ENCODE measurements at regions not wholly inside any gene's neighbourhood (a gene's known extent, or its start where the extent isn't known, plus 50 kb on each side); places are given as distances from the start of the nearest gene placed in this dataset.

DNA sequence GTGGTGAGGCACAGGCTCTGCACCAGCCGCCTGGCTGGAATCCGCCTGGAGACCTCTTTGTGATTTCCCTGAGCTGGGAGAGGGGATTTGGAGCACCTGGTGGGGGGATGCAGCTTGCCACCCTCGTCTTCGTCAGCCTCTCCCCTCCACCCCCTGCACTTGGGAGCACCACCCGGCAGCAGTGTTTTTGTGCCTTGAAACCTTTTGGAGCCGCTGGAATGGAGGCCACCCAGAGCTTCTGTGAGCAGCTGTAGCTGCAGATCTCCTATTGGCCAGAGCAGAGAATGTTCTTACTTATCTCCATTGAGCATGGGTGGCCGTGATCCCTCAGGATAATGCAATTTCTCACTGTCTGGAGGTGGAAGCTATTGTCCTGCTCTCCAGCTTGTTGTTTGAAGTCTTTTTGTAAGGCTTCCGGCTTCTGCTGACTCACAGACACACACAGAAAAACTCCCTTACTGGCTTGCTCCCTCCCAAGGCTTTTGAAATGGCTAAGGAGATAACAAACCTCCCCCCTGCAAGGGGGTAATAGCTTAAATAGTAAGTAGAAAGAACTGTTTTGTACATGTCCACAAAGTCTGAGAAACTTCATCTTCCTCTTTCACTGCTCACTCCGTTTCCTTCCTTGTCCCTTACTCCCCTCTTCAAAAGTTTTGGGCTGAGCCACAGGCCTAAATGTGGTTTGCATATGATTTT is 271.2 kb downstream of the PRL start:
- peaks cover 1% of the 10 kb centered on the region for H3K27me3 Mint-ChIP-seq
- H3K36me3 Mint-ChIP-seq, result no peaks in the 10 kb centered on the region
- H3K9me3 Mint-ChIP-seq, result peaks cover 8% of the 10 kb centered on the region
- H3K4me1 Mint-ChIP-seq, result no peaks in the 10 kb centered on the region
- DNase-seq (ENCODE audit: low spot score in 2 of 2) (no peak), ATAC-seq (ENCODE audit: low read depth) (no peak)
- H3K4me3 Mint-ChIP-seq, result no peak overlapping the region
- H3K27ac Mint-ChIP-seq, result no peak overlapping the region

- no peak for DNase-seq (ENCODE audit: low spot score in 2 of 2)
- Mint-ChIP-seq H3K36me3 (no peaks in the 10 kb centered on the region), H3K27me3 (peaks cover 1% of the 10 kb centered on the region), H3K27ac (no peak overlapping the region), H3K9me3 (peaks cover 10% of the 10 kb centered on the region), H3K4me3 (no peak overlapping the region), H3K4me1 (no peaks in the 10 kb centered on the region)
- ATAC-seq (ENCODE audit: low read depth), result no peak
Observed at GRCh38 chr6:22026164-22026678, 270.6 kb downstream of the PRL start.

- no peaks in the 10 kb centered on the region for H3K36me3 Mint-ChIP-seq
- ATAC-seq (ENCODE audit: low read depth), result no peak
- peaks cover 1% of the 10 kb centered on the region for H3K27me3 Mint-ChIP-seq
- DNase-seq (ENCODE audit: low spot score in 2 of 2), result no peak
- H3K4me3 Mint-ChIP-seq, result no peak overlapping the region
- no peak overlapping the region for H3K27ac Mint-ChIP-seq
- no peaks in the 10 kb centered on the region for H3K4me1 Mint-ChIP-seq
- H3K9me3 Mint-ChIP-seq, result peaks cover 9% of the 10 kb centered on the region
Observed at GRCh38 chr6:22027040-22027725, 269.7 kb downstream of the PRL start.

DNA sequence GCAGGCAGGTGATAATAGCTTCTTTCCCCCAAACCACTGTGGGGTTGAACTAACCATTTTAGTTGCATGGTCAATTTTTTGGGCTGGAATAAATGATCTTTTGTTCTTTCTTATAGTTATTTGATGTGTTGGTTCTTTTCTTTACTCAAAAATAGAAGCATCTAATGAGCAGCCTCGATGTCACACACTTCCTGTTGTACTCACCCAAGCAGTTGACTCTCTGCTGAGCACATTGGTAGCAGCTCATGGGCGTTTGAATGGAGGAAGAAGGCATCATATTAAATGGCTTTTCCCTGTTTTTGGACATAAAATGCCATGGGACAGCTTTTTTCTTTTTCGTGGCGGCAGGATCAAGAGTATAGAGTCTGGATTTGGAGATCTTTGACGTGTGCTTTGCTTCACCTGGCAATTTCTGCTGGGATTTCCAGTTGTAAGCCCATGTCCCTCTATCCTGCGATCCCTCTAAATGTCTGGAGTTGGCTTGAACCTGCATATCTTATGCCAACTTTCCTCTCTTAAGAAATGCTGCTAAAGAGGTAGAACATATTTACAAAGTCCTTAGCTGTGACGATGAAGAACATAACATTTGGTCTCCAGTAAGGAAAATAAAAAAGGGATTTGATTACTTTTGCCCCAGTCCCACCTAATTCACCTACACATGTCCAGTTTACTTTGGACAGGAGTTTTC is 268.3 kb downstream of the PRL start:
- no peaks in the 10 kb centered on the region for H3K4me1 Mint-ChIP-seq
- no peak for ATAC-seq (ENCODE audit: low read depth)
- no peaks in the 10 kb centered on the region for H3K36me3 Mint-ChIP-seq
- no peak overlapping the region for H3K4me3 Mint-ChIP-seq
- no peak for DNase-seq (ENCODE audit: low spot score in 2 of 2)
- H3K9me3 Mint-ChIP-seq, result peaks cover 5% of the 10 kb centered on the region
- no peak overlapping the region for H3K27ac Mint-ChIP-seq
- peaks cover 1% of the 10 kb centered on the region for H3K27me3 Mint-ChIP-seq

- Mint-ChIP-seq H3K9me3 (peaks cover 6% of the 10 kb centered on the region), H3K27me3 (peaks cover 1% of the 10 kb centered on the region), H3K27ac (no peak overlapping the region), H3K4me1 (no peaks in the 10 kb centered on the region), H3K36me3 (no peaks in the 10 kb centered on the region), H3K4me3 (no peak overlapping the region)
- no peak for DNase-seq (ENCODE audit: low spot score in 2 of 2)
- no peak for ATAC-seq (ENCODE audit: low read depth)
Observed at GRCh38 chr6:22029171-22029570, 267.7 kb downstream of the PRL start.

DNA sequence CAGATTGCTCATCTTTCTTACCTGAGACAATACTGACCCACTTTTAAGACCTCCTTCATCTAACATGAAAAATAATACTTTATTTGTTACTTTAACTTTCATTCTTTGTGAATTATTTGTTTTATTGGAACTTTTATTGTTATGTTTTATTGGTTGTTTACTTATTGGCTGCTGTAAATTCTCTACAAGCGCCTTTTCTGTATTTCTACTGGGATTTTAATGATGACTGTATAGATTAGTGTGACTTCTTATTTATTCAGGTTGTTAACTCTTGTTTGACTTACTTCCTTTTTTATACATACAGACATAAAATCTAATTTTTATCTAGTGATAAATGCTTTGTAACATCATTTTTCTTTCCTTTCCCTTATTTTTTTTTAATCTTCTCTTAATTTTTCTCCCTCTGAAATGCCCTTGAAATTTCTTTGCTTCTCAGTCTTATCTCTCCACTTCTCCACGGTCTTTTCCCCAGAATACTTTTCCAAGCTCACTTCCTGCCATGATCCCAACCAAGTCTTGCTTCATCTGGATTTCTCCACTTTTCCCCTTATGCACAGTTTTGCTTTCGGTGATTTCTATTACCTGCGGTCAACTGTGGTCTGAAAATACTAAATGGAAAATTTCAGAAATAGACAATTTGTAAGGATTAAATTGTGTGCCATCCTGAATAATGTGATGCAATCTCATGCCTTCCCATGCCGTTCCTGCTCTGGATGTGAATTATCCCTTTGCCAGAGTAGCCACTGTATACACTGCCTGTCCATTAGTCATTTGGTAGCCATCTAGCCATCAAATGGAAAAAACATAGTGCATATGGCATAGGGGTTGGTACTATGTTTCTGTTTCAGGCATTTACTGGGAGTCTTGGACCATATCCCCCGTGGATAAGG is 265.9 kb downstream of the PRL start:
- no peak for DNase-seq (ENCODE audit: low spot score in 2 of 2)
- Mint-ChIP-seq H3K36me3 (no peaks in the 10 kb centered on the region), H3K4me3 (no peak overlapping the region), H3K27me3 (peaks cover 1% of the 10 kb centered on the region), H3K27ac (no peak overlapping the region), H3K9me3 (peaks cover 6% of the 10 kb centered on the region), H3K4me1 (no peaks in the 10 kb centered on the region)
- ATAC-seq (ENCODE audit: low read depth), result no peak

DNA sequence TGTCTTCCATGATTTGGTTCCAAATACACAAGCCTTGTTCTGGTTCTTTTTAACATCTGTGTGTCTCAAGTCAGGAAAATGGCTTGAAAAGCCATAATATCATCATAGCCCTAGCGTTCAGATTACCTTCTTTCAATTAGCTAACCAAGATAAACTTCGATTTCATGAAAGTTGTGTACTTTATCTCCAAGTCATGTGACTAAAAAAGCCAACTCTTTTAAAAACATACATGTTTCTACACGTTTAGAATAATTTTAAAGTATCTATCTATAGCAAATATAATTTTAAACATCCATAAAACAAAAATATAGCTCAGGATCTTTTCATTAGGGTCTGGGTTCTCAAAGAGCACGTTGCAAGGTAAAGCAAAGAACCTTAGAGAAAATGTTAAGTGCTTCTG is 261.1 kb downstream of the PRL start:
- Mint-ChIP-seq H3K36me3 (no peaks in the 10 kb centered on the region), H3K9me3 (peaks cover 14% of the 10 kb centered on the region), H3K27ac (no peak overlapping the region), H3K4me1 (no peaks in the 10 kb centered on the region), H3K27me3 (no peaks in the 10 kb centered on the region), H3K4me3 (no peak overlapping the region)
- no peak for ATAC-seq (ENCODE audit: low read depth)
- no peak for DNase-seq (ENCODE audit: low spot score in 2 of 2)

DNA sequence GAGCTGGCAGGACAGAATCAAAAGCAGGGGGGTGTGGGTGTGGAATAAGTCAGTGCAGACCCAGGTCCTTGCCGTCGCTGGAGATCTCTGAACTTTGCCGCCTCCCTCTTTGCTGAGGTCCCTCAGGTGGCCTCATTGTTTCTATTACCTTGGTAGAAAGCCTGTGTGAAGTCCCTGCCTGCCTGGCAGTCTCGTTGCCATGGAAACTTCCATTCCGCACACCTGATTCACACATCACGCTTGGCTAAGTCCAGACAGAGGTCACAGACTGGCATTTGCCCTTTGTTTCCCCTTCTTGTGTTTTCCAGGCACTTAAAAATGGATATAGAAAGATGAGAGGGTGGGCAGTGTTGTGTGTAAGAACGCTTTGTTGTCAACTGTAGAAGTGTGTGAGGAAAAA is 260.6 kb downstream of the PRL start:
- DNase-seq (ENCODE audit: low spot score in 2 of 2), result no peak

GRCh38 chr6:22036699-22037098 is 260.1 kb downstream of the PRL start:
- ATAC-seq (ENCODE audit: low read depth), result no peak

More for the DNA sequence above, 260.6 kb downstream of the PRL start:
- peaks cover 12% of the 10 kb centered on the region for H3K9me3 Mint-ChIP-seq
- no peaks in the 10 kb centered on the region for H3K4me1 Mint-ChIP-seq
- H3K27me3 Mint-ChIP-seq, result no peaks in the 10 kb centered on the region
- no peak overlapping the region for H3K27ac Mint-ChIP-seq
- no peak overlapping the region for H3K4me3 Mint-ChIP-seq
- H3K36me3 Mint-ChIP-seq, result no peaks in the 10 kb centered on the region
- ATAC-seq (ENCODE audit: low read depth), result no peak

GRCh38 chr6:22041797-22042480 is 254.9 kb downstream of the PRL start:
- H3K9me3 Mint-ChIP-seq, result peaks cover 12% of the 10 kb centered on the region
- no peak for ATAC-seq (ENCODE audit: low read depth)
- H3K4me3 Mint-ChIP-seq, result no peak overlapping the region
- H3K36me3 Mint-ChIP-seq, result no peaks in the 10 kb centered on the region
- H3K27ac Mint-ChIP-seq, result no peak overlapping the region
- DNase-seq (ENCODE audit: low spot score in 2 of 2), result no peak
- no peaks in the 10 kb centered on the region for H3K4me1 Mint-ChIP-seq
- no peaks in the 10 kb centered on the region for H3K27me3 Mint-ChIP-seq

More at GRCh38 chr6:22036699-22037098, 260.1 kb downstream of the PRL start:
- DNase-seq (ENCODE audit: low spot score in 2 of 2), result no peak
- no peak overlapping the region for H3K4me3 Mint-ChIP-seq
- H3K27me3 Mint-ChIP-seq, result no peaks in the 10 kb centered on the region
- H3K4me1 Mint-ChIP-seq, result no peaks in the 10 kb centered on the region
- H3K27ac Mint-ChIP-seq, result no peak overlapping the region
- peaks cover 11% of the 10 kb centered on the region for H3K9me3 Mint-ChIP-seq
- no peaks in the 10 kb centered on the region for H3K36me3 Mint-ChIP-seq

DNA sequence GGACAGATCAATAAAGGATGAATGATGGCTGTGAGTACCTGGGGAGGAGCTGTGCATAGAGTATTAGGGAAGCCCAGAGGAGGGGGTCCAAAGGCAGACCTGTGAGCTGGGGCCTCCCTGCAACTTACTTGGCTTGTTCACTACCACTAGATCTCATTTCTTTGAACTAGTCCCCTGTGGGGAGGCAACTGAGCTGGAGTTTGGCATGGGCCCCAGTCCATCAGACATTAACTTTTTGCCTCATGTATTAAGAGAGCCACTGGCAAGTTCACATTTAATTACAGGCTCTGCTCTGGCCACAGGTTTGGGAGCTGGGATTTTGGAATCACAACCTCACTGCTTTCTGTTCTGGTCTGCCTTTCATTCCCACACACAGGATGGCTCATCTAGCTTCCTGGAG is 254.1 kb downstream of the PRL start:
- Mint-ChIP-seq H3K4me3 (no peak overlapping the region), H3K27ac (no peak overlapping the region), H3K27me3 (no peaks in the 10 kb centered on the region), H3K9me3 (peaks cover 14% of the 10 kb centered on the region), H3K36me3 (no peaks in the 10 kb centered on the region), H3K4me1 (no peaks in the 10 kb centered on the region)
- no peak for ATAC-seq (ENCODE audit: low read depth)
- DNase-seq (ENCODE audit: low spot score in 2 of 2), result no peak

DNA sequence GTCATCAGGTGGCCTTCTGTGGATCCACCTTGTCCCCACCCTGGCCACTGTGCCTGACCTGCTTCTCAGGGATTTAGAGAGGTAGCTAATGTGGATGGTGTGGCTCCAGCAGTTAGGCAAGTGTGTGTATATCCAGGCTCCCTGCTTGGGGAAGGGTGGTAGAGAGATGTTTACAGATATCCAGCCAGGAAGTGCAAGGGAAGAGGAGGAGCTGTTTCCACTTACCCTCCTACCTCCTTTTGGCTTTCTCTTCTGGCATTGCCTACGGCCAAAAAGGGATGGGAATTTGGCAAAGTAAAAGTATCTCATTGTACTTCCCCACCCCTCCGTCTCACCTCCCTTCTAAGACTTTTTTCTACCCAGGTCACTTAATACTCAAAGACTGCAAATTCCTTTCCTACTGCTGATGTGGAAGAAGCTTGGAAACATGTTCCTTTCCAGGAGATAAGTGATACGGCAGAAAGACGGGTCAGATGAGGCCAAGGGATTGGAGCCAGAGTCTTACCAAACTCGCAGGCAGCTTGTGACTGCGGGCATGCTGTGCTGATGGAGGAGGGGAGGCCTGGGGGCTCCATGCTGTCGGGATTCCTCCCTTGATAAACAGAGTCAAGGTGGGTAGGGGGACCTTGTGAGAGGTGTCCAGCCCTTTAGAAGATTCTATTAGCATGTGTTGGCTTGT is 253.4 kb downstream of the PRL start:
- no peak overlapping the region for H3K27ac Mint-ChIP-seq
- H3K36me3 Mint-ChIP-seq, result no peaks in the 10 kb centered on the region
- peaks cover 13% of the 10 kb centered on the region for H3K9me3 Mint-ChIP-seq
- H3K4me1 Mint-ChIP-seq, result no peaks in the 10 kb centered on the region
- ATAC-seq (ENCODE audit: low read depth), result no peak
- H3K27me3 Mint-ChIP-seq, result no peaks in the 10 kb centered on the region
- no peak for DNase-seq (ENCODE audit: low spot score in 2 of 2)
- no peak overlapping the region for H3K4me3 Mint-ChIP-seq

All from memory B cell (primary cell).